ENCODE measurements at regions not wholly inside any gene's neighbourhood (a gene's known extent, or its start where the extent isn't known, plus 50 kb on each side); places are given as distances from the start of the nearest gene placed in this dataset.

GRCh38 chr21:31594726-31595125, 64.8 kb upstream of the SOD1 start:
- H3K4me3 ChIP-seq (ENCODE audit: low read depth in 2 of 2, low read length in 2 of 2): no peak overlapping the region
- no peaks in the 10 kb centered on the region for H3K36me3 ChIP-seq (ENCODE audit: control insufficient read depth, insufficient read depth, low read length)
- intact Hi-C loops (cut with micrococcal nuclease; ENCODE audit: unreplicated experiment) (loop anchor here (5.0 kb wide), 1 partner anchor 387 kb away; no protein-coding TSS in a partner anchor), in situ Hi-C loops (cut with HindIII; ENCODE audit: low pct_unique_long_range_greater_than_20kb, low sequenced_read_pairs) (no loop called here)
- TF ChIP-seq POLR2AphosphoS5 (IDR thresholded peaks at IDR 0.05; ENCODE audit: low read depth, low read length) (no peak), REST (IDR thresholded peaks at IDR 0.05; ENCODE audit: insufficient read depth in 1 of 2, low read depth in 2 of 2, low read length in 1 of 2) (no peak), CTCF (IDR thresholded peaks at IDR 0.05) (no peak), TCF7L2 (IDR thresholded peaks at IDR 0.05; ENCODE audit: low read depth, low read length) (no peak), SIN3A (IDR thresholded peaks at IDR 0.05; ENCODE audit: borderline replicate concordance, insufficient read depth, low read depth, low read length) (no peak)
- CTCF ChIA-PET: no interaction called here
- H3K4me1 ChIP-seq (ENCODE audit: control insufficient read depth, insufficient read depth, low read length): no peaks in the 10 kb centered on the region
- ATAC-seq (no peak), DNase-seq (ENCODE audit: low read depth, low spot score) (no peak)
- POLR2A ChIA-PET: no interaction called here
- H3K9me3 ChIP-seq (ENCODE audit: control insufficient read depth, insufficient read depth, low read depth, low read length): no peaks in the 10 kb centered on the region
- no peak overlapping the region for H3K27ac ChIP-seq (ENCODE audit: low read length)
- no peaks in the 10 kb centered on the region for H3K27me3 ChIP-seq (ENCODE audit: control insufficient read depth, insufficient read depth, low read length)
- BruUV-seq (replicated peaks): no TSS peak

GRCh38 chr21:31594279-31594678, 65.2 kb upstream of the SOD1 start:
- DNase-seq (ENCODE audit: low read depth, low spot score) (no peak), ATAC-seq (no peak)
- H3K4me1 ChIP-seq (ENCODE audit: control insufficient read depth, insufficient read depth, low read length): no peaks in the 10 kb centered on the region
- in situ Hi-C loops (cut with HindIII; ENCODE audit: low pct_unique_long_range_greater_than_20kb, low sequenced_read_pairs) (no loop called here), intact Hi-C loops (cut with micrococcal nuclease; ENCODE audit: unreplicated experiment) (loop anchor here (5.0 kb wide), 1 partner anchor 387 kb away; no protein-coding TSS in a partner anchor)
- H3K36me3 ChIP-seq (ENCODE audit: control insufficient read depth, insufficient read depth, low read length): no peaks in the 10 kb centered on the region
- H3K4me3 ChIP-seq (ENCODE audit: low read depth in 2 of 2, low read length in 2 of 2): no peak overlapping the region
- BruUV-seq (replicated peaks): no TSS peak
- H3K27me3 ChIP-seq (ENCODE audit: control insufficient read depth, insufficient read depth, low read length): no peaks in the 10 kb centered on the region
- H3K27ac ChIP-seq (ENCODE audit: low read length): no peak overlapping the region
- ChIA-PET CTCF (no interaction called here), POLR2A (no interaction called here)
- TF ChIP-seq SIN3A (IDR thresholded peaks at IDR 0.05; ENCODE audit: borderline replicate concordance, insufficient read depth, low read depth, low read length): no peak
- no peak for TF ChIP-seq TCF7L2 (IDR thresholded peaks at IDR 0.05; ENCODE audit: low read depth, low read length)
- TF ChIP-seq POLR2AphosphoS5 (IDR thresholded peaks at IDR 0.05; ENCODE audit: low read depth, low read length): no peak
- TF ChIP-seq CTCF (IDR thresholded peaks at IDR 0.05): no peak
- no peak for TF ChIP-seq REST (IDR thresholded peaks at IDR 0.05; ENCODE audit: insufficient read depth in 1 of 2, low read depth in 2 of 2, low read length in 1 of 2)
- H3K9me3 ChIP-seq (ENCODE audit: control insufficient read depth, insufficient read depth, low read depth, low read length): no peaks in the 10 kb centered on the region
